H1 (cell line): ENCODE measurements at regions not wholly inside any gene's neighbourhood (a gene's known extent, or its start where the extent isn't known, plus 50 kb on each side); places are given as distances from the start of the nearest gene placed in this dataset.

Experiments used
- RNF2 ChIP-seq: fragments of 200-900, 300-1000 bp; sonication (generic); IDR thresholded peaks from 2 replicates; pipeline ENCODE4 v1.7.1; 2016; ENCODE audit warnings: borderline replicate concordance, low read depth, mild to moderate bottlenecking, antibody characterized with exemption, low read length; ENCODE audit not compliant: poor library complexity, severe bottlenecking; ENCODE audit errors: missing control alignments
- SP1 ChIP-seq: IDR thresholded peaks from 2 replicates; pipeline ENCODE4 v1.6.1; 2011; ENCODE audit warnings: low read depth, low read length
- TBP ChIP-seq: IDR thresholded peaks from 2 replicates; pipeline ENCODE4 v1.6.1; 2011; ENCODE audit warnings: low read depth, low read length, improper control_type of control experiment
- TF ChIP-seq, protein P1 (sequence below): fragments of 300-600 bp; sonication (generic); IDR thresholded peaks from 2 replicates; pipeline ENCODE4 v1.7.1; 2012; ENCODE audit warnings: low read length, moderate library complexity, mild to moderate bottlenecking, inconsistent platforms; ENCODE audit not compliant: insufficient replicate concordance
- TF ChIP-seq, protein P2 (sequence below): IDR thresholded peaks from 2 replicates; pipeline ENCODE4 v1.6.1; 2011; ENCODE audit warnings: low read length, improper control_type of control experiment

DNA sequence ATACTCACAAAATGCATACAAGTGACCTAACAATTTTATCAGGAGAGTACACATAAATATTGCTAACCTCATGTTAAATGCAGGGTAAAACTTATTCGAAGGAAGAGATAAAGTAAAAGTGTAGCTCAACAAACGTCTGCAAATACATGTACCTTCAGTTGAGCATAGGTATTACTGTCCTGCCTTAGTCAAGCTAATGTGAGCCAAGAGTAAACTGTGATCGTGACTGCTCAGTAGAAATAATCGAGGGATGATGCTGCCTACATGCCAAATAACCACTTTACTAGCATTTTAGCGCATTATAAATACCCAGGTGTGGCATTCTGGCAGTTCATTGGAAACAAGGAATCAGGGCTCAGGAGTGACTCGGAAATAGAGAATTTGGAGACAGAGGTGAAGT, 779.5 kb downstream of the SOCS6 start (continued):
- TF ChIP-seq, protein P1, sequence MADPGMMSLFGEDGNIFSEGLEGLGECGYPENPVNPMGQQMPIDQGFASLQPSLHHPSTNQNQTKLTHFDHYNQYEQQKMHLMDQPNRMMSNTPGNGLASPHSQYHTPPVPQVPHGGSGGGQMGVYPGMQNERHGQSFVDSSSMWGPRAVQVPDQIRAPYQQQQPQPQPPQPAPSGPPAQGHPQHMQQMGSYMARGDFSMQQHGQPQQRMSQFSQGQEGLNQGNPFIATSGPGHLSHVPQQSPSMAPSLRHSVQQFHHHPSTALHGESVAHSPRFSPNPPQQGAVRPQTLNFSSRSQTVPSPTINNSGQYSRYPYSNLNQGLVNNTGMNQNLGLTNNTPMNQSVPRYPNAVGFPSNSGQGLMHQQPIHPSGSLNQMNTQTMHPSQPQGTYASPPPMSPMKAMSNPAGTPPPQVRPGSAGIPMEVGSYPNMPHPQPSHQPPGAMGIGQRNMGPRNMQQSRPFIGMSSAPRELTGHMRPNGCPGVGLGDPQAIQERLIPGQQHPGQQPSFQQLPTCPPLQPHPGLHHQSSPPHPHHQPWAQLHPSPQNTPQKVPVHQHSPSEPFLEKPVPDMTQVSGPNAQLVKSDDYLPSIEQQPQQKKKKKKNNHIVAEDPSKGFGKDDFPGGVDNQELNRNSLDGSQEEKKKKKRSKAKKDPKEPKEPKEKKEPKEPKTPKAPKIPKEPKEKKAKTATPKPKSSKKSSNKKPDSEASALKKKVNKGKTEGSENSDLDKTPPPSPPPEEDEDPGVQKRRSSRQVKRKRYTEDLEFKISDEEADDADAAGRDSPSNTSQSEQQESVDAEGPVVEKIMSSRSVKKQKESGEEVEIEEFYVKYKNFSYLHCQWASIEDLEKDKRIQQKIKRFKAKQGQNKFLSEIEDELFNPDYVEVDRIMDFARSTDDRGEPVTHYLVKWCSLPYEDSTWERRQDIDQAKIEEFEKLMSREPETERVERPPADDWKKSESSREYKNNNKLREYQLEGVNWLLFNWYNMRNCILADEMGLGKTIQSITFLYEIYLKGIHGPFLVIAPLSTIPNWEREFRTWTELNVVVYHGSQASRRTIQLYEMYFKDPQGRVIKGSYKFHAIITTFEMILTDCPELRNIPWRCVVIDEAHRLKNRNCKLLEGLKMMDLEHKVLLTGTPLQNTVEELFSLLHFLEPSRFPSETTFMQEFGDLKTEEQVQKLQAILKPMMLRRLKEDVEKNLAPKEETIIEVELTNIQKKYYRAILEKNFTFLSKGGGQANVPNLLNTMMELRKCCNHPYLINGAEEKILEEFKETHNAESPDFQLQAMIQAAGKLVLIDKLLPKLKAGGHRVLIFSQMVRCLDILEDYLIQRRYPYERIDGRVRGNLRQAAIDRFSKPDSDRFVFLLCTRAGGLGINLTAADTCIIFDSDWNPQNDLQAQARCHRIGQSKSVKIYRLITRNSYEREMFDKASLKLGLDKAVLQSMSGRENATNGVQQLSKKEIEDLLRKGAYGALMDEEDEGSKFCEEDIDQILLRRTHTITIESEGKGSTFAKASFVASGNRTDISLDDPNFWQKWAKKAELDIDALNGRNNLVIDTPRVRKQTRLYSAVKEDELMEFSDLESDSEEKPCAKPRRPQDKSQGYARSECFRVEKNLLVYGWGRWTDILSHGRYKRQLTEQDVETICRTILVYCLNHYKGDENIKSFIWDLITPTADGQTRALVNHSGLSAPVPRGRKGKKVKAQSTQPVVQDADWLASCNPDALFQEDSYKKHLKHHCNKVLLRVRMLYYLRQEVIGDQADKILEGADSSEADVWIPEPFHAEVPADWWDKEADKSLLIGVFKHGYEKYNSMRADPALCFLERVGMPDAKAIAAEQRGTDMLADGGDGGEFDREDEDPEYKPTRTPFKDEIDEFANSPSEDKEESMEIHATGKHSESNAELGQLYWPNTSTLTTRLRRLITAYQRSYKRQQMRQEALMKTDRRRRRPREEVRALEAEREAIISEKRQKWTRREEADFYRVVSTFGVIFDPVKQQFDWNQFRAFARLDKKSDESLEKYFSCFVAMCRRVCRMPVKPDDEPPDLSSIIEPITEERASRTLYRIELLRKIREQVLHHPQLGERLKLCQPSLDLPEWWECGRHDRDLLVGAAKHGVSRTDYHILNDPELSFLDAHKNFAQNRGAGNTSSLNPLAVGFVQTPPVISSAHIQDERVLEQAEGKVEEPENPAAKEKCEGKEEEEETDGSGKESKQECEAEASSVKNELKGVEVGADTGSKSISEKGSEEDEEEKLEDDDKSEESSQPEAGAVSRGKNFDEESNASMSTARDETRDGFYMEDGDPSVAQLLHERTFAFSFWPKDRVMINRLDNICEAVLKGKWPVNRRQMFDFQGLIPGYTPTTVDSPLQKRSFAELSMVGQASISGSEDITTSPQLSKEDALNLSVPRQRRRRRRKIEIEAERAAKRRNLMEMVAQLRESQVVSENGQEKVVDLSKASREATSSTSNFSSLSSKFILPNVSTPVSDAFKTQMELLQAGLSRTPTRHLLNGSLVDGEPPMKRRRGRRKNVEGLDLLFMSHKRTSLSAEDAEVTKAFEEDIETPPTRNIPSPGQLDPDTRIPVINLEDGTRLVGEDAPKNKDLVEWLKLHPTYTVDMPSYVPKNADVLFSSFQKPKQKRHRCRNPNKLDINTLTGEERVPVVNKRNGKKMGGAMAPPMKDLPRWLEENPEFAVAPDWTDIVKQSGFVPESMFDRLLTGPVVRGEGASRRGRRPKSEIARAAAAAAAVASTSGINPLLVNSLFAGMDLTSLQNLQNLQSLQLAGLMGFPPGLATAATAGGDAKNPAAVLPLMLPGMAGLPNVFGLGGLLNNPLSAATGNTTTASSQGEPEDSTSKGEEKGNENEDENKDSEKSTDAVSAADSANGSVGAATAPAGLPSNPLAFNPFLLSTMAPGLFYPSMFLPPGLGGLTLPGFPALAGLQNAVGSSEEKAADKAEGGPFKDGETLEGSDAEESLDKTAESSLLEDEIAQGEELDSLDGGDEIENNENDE, result no peak
- no peak for TF ChIP-seq SP1
- TF ChIP-seq, protein P2, sequence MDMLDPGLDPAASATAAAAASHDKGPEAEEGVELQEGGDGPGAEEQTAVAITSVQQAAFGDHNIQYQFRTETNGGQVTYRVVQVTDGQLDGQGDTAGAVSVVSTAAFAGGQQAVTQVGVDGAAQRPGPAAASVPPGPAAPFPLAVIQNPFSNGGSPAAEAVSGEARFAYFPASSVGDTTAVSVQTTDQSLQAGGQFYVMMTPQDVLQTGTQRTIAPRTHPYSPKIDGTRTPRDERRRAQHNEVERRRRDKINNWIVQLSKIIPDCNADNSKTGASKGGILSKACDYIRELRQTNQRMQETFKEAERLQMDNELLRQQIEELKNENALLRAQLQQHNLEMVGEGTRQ, result no peak
- TF ChIP-seq TBP, result no peak
- no peak for TF ChIP-seq RNF2
- TF ChIP-seq, all 59 proteins: peak for 0
